ENCODE measurements at regions not wholly inside any gene's neighbourhood (a gene's known extent, or its start where the extent isn't known, plus 50 kb on each side); places are given as distances from the start of the nearest gene placed in this dataset.

DNA sequence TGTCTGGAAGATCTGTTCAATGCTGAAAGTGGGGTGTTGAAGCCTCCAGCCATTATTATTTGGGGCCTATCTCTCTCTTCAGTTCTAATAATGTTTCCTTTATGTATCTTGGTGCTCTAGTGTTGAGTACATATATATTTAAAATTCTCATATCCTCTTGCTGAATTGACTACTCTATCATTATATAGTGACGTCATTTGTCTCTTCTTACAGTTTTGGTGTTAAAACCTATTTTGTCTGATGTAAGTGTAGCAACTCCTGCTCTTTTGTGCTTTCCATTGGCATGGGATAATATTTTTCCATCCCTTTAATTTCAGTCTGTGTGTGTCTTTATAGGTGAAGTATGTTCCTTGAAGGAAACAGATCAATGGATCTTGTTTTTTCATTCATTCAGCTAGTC, 446.0 kb downstream of the FAM47A start:
- H3K36me3 ChIP-seq (ENCODE audit: control insufficient read depth, insufficient read depth, low read length): no peaks in the 10 kb centered on the region
- intact Hi-C loops (cut with micrococcal nuclease; ENCODE audit: unreplicated experiment): no loop called here
- in situ Hi-C loops (cut with HindIII; ENCODE audit: low pct_unique_long_range_greater_than_20kb, low sequenced_read_pairs): no loop called here
- CTCF ChIA-PET: no interaction called here
- BruUV-seq (replicated peaks): no TSS peak
- ATAC-seq (no peak), DNase-seq (ENCODE audit: low read depth, low spot score) (no peak)
- POLR2A ChIA-PET: no interaction called here
- no peak overlapping the region for H3K4me3 ChIP-seq (ENCODE audit: low read depth in 2 of 2, low read length in 2 of 2)
- no peaks in the 10 kb centered on the region for H3K27me3 ChIP-seq (ENCODE audit: control insufficient read depth, insufficient read depth, low read length)
- no peak overlapping the region for H3K27ac ChIP-seq (ENCODE audit: low read length)
- H3K9me3 ChIP-seq (ENCODE audit: control insufficient read depth, insufficient read depth, low read depth, low read length): no peaks in the 10 kb centered on the region
- H3K4me1 ChIP-seq (ENCODE audit: control insufficient read depth, insufficient read depth, low read length): no peaks in the 10 kb centered on the region
- TF ChIP-seq REST (IDR thresholded peaks at IDR 0.05; ENCODE audit: insufficient read depth in 1 of 2, low read depth in 2 of 2, low read length in 1 of 2): no peak
- TF ChIP-seq SIN3A (IDR thresholded peaks at IDR 0.05; ENCODE audit: borderline replicate concordance, insufficient read depth, low read depth, low read length): no peak
- no peak for TF ChIP-seq POLR2AphosphoS5 (IDR thresholded peaks at IDR 0.05; ENCODE audit: low read depth, low read length)
- TF ChIP-seq, protein P1, sequence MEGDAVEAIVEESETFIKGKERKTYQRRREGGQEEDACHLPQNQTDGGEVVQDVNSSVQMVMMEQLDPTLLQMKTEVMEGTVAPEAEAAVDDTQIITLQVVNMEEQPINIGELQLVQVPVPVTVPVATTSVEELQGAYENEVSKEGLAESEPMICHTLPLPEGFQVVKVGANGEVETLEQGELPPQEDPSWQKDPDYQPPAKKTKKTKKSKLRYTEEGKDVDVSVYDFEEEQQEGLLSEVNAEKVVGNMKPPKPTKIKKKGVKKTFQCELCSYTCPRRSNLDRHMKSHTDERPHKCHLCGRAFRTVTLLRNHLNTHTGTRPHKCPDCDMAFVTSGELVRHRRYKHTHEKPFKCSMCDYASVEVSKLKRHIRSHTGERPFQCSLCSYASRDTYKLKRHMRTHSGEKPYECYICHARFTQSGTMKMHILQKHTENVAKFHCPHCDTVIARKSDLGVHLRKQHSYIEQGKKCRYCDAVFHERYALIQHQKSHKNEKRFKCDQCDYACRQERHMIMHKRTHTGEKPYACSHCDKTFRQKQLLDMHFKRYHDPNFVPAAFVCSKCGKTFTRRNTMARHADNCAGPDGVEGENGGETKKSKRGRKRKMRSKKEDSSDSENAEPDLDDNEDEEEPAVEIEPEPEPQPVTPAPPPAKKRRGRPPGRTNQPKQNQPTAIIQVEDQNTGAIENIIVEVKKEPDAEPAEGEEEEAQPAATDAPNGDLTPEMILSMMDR (IDR thresholded peaks at IDR 0.05): no peak
- TF ChIP-seq TCF7L2 (IDR thresholded peaks at IDR 0.05; ENCODE audit: low read depth, low read length): no peak
